HepG2 (cell line): ENCODE measurements at regions not wholly inside any gene's neighbourhood (a gene's known extent, or its start where the extent isn't known, plus 50 kb on each side); places are given as distances from the start of the nearest gene placed in this dataset.

Source experiments
- MXD4 ChIP-seq: IDR thresholded peaks from 2 replicates; pipeline ENCODE4 v1.6.1; 2016; ENCODE audit warnings: mild to moderate bottlenecking, missing biosample characterization, missing genetic modification reagents
- RORA ChIP-seq: sonication (generic); formaldehyde crosslinking; IDR thresholded peaks from 2 replicates; pipeline ENCODE4 v1.5.0; 2020; ENCODE audit warnings: mild to moderate bottlenecking, missing genetic modification reagents, moderate library complexity
- SMAD9 ChIP-seq: sonication (generic); formaldehyde crosslinking; IDR thresholded peaks from 2 replicates; pipeline ENCODE4 v1.5.1; 2020; ENCODE audit warnings: mild to moderate bottlenecking, missing genetic modification reagents
- SRF ChIP-seq: IDR thresholded peaks from 2 replicates; pipeline ENCODE4 v1.6.1; 2011; ENCODE audit warnings: mild to moderate bottlenecking, low read depth, low read length, moderate library complexity
- YEATS2 ChIP-seq: sonication (generic); formaldehyde crosslinking; IDR thresholded peaks from 2 replicates; pipeline ENCODE4 v1.4.0; 2020; ENCODE audit warnings: missing genetic modification reagents, borderline replicate concordance
- ZNF549 ChIP-seq: sonication (generic); formaldehyde crosslinking; IDR thresholded peaks from 2 replicates; pipeline ENCODE4 v1.5.0; 2020; ENCODE audit warnings: missing genetic modification reagents
- TF ChIP-seq, protein P1 (sequence below): sonication (generic); formaldehyde crosslinking; IDR thresholded peaks from 2 replicates; pipeline ENCODE4 v1.5.0; 2020; ENCODE audit warnings: mild to moderate bottlenecking, missing genetic modification reagents, moderate library complexity
- TF ChIP-seq, protein P2 (sequence below): sonication (generic); formaldehyde crosslinking; IDR thresholded peaks from 2 replicates; pipeline ENCODE4 v1.4.0; 2020; ENCODE audit warnings: mild to moderate bottlenecking, missing genetic modification reagents

DNA sequence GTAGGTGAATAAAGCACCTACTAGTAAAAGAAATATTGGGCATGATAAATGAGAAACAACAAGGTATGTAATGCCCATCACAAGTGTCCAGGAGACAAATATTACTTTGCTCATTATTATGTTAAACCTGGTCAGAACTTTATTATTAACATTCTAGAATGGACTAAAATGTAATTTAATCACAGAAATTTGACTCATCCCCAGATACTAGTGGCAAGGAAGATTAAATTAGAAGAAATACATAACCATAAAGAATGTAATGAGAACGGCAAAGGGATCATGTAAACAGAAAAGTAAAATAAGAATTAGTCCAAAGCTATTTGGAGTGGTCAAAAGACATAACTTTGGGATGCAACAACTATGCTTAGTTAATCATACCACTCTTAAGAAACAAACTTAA is 71.2 kb upstream of the STAC start:
- TF ChIP-seq SMAD9 (no peak), MXD4 (CRISPR knock-in tag) (no peak), ZNF549 (CRISPR knock-in tag) (no peak), RORA (CRISPR knock-in tag) (no peak), YEATS2 (no peak), SRF (no peak)
- TF ChIP-seq, protein P1, sequence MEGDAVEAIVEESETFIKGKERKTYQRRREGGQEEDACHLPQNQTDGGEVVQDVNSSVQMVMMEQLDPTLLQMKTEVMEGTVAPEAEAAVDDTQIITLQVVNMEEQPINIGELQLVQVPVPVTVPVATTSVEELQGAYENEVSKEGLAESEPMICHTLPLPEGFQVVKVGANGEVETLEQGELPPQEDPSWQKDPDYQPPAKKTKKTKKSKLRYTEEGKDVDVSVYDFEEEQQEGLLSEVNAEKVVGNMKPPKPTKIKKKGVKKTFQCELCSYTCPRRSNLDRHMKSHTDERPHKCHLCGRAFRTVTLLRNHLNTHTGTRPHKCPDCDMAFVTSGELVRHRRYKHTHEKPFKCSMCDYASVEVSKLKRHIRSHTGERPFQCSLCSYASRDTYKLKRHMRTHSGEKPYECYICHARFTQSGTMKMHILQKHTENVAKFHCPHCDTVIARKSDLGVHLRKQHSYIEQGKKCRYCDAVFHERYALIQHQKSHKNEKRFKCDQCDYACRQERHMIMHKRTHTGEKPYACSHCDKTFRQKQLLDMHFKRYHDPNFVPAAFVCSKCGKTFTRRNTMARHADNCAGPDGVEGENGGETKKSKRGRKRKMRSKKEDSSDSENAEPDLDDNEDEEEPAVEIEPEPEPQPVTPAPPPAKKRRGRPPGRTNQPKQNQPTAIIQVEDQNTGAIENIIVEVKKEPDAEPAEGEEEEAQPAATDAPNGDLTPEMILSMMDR (CRISPR knock-in tag): no peak
- TF ChIP-seq, protein P2, sequence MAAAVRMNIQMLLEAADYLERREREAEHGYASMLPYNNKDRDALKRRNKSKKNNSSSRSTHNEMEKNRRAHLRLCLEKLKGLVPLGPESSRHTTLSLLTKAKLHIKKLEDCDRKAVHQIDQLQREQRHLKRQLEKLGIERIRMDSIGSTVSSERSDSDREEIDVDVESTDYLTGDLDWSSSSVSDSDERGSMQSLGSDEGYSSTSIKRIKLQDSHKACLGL (CRISPR knock-in tag): no peak
